K562 (cell line): ENCODE measurements at regions not wholly inside any gene's neighbourhood (a gene's known extent, or its start where the extent isn't known, plus 50 kb on each side); places are given as distances from the start of the nearest gene placed in this dataset.

Experiments used
- CTCF ChIP-seq, 3 experiments: IDR thresholded peaks in 2 of 3; conservative IDR thresholded peaks in 1 of 3; 2 replicates each; pipeline ENCODE4 v1.5.1; 2011 to 2012; ENCODE audit warnings: low read length in 3 of 3, mild to moderate bottlenecking in 3 of 3, control low read depth in 2 of 3, improper control_type of control experiment in 1 of 3, inconsistent platforms in 1 of 3, low read depth in 1 of 3, mixed read lengths in 1 of 3, moderate library complexity in 1 of 3; ENCODE audit not compliant: insufficient read depth in 2 of 3
- EP300 ChIP-seq: IDR thresholded peaks from 2 replicates; pipeline ENCODE4 v1.6.1; 2012; ENCODE audit warnings: low read length, improper control_type of control experiment
- FOSL1 ChIP-seq: fragments of 200-800 bp; sonication (Bioruptor generic); conservative IDR thresholded peaks from 2 replicates; pipeline ENCODE4 v1.6.1; 2016; ENCODE audit warnings: missing genetic modification characterization, missing compliant biosample characterization
- HEY1 ChIP-seq: fragments of 250-450 bp; sonication (Bioruptor Pico); IDR thresholded peaks from 2 replicates; pipeline ENCODE4 v1.5.0; 2020; ENCODE audit warnings: mild to moderate bottlenecking, moderate library complexity, borderline replicate concordance
- IFI16 ChIP-seq: fragments of 250-450 bp; sonication (Bioruptor Pico); IDR thresholded peaks from 2 replicates; pipeline ENCODE4 v2.1.2; 2022; ENCODE audit warnings: mild to moderate bottlenecking, inconsistent platforms
- MAFF ChIP-seq: IDR thresholded peaks from 2 replicates; pipeline ENCODE4 v1.6.1; 2012; ENCODE audit warnings: low read length, improper control_type of control experiment
- NEUROD1 ChIP-seq: fragments of 150-350 bp; IDR thresholded peaks from 2 replicates; pipeline ENCODE4 v1.6.1; 2014; ENCODE audit warnings: borderline replicate concordance, low read length, low read depth; ENCODE audit not compliant: partially characterized antibody
- POLR2AphosphoS2 ChIP-seq: IDR thresholded peaks from 2 replicates; pipeline ENCODE4 v1.6.1; 2012; ENCODE audit warnings: low read length, improper control_type of control experiment
- SMARCA4 ChIP-seq: fragments of 450-650 bp; IDR thresholded peaks from 2 replicates; pipeline ENCODE4 v1.6.1; 2016
- THAP7 ChIP-seq: fragments of 250-450 bp; sonication (Bioruptor Pico); IDR thresholded peaks from 2 replicates; pipeline ENCODE4 v1.5.0; 2021
- UBTF ChIP-seq, 2 experiments: IDR thresholded peaks; 2 replicates each; pipeline ENCODE4 v1.6.1; 2012; ENCODE audit warnings: improper control_type of control experiment in 2 of 2, low read depth in 2 of 2, low read length in 2 of 2, borderline replicate concordance in 1 of 2
- ZNF274 ChIP-seq: IDR thresholded peaks from 2 replicates; pipeline ENCODE4 v1.6.1; 2011; ENCODE audit warnings: low read depth, mild to moderate bottlenecking, low read length, moderate library complexity, borderline replicate concordance
- TF ChIP-seq, protein P1 (sequence below), 2 experiments: fragments of 450-650 bp; formaldehyde crosslinking in 1 of 2; IDR thresholded peaks; 2 replicates each; pipeline versions ENCODE4 v1.4.0 to v1.6.1; 2014 to 2020; ENCODE audit warnings: mild to moderate bottlenecking in 2 of 2, borderline replicate concordance in 1 of 2, low read depth in 1 of 2

- TF ChIP-seq MAFF (no peak), ZNF274 (no peak), HEY1 (CRISPR knock-in tag) (no peak), CTCF (IDR thresholded peaks at IDR 0.05 in 2 of 3, conservative IDR thresholded peaks at IDR 0.05 in 1 of 3; ENCODE audit: insufficient read depth in 2 of 3, low read depth in 1 of 3, low read length in 3 of 3) (no peak), THAP7 (CRISPR knock-in tag) (no peak), FOSL1 (tag) (no peak), EP300 (no peak), NEUROD1 (no peak), UBTF (IDR thresholded peaks at IDR 0.05; ENCODE audit: borderline replicate concordance in 1 of 2, low read depth in 2 of 2, low read length in 2 of 2) (no peak), IFI16 (CRISPR knock-in tag) (no peak), SMARCA4 (no peak), POLR2AphosphoS2 (no peak)
- TF ChIP-seq, protein P1, sequence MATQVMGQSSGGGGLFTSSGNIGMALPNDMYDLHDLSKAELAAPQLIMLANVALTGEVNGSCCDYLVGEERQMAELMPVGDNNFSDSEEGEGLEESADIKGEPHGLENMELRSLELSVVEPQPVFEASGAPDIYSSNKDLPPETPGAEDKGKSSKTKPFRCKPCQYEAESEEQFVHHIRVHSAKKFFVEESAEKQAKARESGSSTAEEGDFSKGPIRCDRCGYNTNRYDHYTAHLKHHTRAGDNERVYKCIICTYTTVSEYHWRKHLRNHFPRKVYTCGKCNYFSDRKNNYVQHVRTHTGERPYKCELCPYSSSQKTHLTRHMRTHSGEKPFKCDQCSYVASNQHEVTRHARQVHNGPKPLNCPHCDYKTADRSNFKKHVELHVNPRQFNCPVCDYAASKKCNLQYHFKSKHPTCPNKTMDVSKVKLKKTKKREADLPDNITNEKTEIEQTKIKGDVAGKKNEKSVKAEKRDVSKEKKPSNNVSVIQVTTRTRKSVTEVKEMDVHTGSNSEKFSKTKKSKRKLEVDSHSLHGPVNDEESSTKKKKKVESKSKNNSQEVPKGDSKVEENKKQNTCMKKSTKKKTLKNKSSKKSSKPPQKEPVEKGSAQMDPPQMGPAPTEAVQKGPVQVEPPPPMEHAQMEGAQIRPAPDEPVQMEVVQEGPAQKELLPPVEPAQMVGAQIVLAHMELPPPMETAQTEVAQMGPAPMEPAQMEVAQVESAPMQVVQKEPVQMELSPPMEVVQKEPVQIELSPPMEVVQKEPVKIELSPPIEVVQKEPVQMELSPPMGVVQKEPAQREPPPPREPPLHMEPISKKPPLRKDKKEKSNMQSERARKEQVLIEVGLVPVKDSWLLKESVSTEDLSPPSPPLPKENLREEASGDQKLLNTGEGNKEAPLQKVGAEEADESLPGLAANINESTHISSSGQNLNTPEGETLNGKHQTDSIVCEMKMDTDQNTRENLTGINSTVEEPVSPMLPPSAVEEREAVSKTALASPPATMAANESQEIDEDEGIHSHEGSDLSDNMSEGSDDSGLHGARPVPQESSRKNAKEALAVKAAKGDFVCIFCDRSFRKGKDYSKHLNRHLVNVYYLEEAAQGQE (IDR thresholded peaks at IDR 0.05; ENCODE audit: borderline replicate concordance) = no peak
- TF ChIP-seq, protein P1 (CRISPR knock-in tag; IDR thresholded peaks at IDR 0.05; ENCODE audit: low read depth) = no peak
These were observed 86.8 kb upstream of the TMEM132C start for GRCh38 chr12:128180166-128180565.
